GM19395 (cell line): ENCODE measurements at regions not wholly inside any gene's neighbourhood (a gene's known extent, or its start where the extent isn't known, plus 50 kb on each side); places are given as distances from the start of the nearest gene placed in this dataset.

ENCODE experiments used
- ATAC-seq: cut with Tn5 transposase; IDR thresholded peaks from one replicate; pipeline ENCODE4 v1.9.1; 2021; ENCODE audit warnings: mild to moderate bottlenecking, moderate library complexity; ENCODE audit not compliant: unreplicated experiment

DNA sequence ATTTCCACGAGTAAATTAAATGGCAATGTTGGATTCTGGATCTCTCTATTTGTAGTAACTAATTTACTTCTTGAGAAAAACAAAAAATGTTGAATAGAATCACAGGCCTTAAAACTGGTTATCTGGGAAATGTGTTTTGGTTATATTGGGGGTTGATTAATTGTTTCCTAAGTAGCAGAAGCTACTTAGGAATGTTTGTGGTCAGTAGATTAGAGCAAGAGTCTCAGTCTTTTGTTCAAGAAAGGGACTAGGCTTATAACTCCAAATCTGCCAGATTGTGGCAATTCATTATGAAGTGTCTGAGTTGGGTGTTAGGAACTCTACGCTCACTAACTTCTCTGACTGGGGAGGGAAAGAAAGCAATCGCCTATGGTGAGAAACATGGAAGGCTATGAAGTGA, 244.3 kb upstream of the PHYHIPL start:
- ATAC-seq = no peak

DNA sequence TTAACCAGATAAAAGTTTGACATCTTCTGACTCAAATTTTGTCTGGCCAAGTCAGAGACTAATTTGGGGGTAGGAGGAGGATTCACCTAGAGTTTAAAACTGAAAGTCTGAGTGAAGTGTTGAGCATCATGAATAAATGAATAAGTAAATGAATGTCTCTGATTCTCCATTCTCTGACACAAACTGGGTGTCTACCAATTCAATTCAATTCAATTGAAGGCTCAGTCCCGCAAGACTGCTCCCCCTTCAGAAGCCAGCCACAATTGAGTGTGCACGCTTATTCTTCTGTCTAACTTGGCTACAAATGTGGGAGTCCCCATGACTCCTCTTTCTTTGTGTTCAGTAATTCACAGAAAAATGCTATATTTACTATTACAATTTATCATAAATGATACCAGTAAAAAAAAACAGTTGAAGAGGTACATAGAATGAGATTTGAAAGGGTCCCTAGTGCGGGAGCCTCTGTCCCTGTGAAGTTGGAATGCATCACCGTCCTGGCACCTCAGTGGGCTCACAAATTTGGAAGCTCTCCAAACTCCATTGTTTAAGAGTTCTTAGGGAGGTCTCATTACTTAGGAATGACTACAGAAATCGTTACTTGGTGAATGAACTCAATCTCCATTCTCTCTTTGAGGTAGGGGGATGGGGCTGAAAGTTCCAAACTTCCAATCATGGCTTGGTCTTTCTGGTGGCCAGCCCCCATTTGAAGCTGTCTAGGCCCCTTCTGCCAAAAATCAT, 243.7 kb upstream of the PHYHIPL start:
- no peak for ATAC-seq

DNA sequence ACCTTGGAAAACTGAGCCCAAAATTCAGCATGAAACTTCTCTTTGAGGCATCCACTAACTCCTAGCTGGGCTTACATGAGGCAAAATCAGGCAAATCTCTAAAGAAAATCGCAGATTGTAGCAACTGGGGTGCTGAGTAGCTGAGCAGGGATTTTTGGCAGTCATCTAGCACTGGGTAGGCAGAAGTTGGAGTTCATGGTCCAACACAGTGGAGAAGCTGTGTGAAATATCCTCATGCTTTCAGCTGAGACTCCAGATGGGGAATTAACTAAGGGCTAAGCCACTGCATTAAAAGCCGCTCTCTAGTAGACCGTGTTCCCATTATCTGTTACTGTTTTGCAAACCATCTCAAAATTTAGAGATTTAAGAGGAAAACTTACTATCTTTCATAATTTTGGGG, 240.1 kb upstream of the PHYHIPL start:
- no peak for ATAC-seq

DNA sequence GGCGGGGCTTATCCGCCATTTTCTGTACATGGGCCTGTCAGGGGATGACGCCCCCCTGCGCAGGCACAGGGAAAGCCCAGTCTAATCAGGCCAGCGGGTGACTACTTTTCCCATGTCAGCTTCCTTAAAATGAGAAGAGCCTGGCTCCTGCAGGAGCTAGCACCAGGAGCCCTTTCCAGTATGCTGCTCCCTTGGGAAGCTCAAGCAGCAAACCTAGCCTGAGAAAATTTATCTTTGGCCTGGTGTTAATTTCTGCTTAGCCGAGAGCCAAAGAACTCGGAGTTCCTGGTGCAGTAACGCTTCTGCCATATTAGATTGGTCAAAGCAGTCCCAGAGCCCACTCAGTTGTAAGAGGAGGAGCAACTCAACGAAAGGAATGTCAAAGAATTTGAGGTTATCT, 239.0 kb upstream of the PHYHIPL start:
- no peak for ATAC-seq

DNA sequence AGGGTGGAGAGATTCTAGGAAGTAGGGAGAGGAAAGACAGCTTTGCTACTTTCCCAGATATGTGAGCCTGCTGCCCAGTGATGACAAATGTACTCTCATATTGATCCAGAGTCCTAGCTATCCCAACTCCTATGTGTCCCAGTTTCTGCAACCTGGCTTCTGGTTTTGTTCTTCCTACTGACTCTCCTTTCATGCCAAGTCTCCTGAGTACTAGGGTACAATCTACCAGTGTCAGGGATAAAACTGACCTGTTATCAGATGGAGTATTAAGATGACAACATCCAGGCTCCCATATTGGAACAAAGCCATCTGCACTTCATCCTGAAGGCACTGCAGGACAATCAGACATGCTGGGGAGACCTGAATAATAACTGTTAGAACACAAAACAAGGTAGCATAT, 233.7 kb upstream of the PHYHIPL start:
- no peak for ATAC-seq

DNA sequence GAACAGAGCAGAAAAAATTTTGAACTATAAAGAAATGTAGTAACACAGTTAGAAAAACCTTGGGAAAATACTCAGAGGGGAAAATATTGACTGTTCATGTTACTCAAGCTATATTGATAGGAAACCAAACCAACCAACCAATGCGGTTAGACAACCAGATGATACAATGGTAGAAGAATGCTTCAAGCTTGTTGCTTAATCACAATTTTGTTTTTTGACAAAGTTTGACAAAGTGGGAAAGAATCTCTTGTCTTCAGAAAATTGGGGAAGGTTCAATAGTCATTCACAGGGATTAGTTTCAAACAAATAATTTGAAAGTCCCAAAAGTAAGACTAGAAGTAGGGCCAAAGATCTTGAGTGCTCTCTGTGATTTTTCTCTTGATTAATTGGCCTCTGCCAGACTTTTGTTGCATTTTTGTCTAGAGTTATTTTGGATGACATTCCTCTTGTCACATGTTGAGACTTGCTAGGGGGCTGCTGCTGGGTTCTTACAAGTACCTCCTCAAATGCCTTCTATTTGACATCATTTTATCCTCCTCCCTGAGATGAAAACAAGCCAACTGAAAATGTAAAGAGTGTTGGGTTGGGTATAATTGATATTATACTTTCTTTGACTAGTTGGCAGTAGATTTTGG, 233.1 kb upstream of the PHYHIPL start:
- ATAC-seq = no peak

DNA sequence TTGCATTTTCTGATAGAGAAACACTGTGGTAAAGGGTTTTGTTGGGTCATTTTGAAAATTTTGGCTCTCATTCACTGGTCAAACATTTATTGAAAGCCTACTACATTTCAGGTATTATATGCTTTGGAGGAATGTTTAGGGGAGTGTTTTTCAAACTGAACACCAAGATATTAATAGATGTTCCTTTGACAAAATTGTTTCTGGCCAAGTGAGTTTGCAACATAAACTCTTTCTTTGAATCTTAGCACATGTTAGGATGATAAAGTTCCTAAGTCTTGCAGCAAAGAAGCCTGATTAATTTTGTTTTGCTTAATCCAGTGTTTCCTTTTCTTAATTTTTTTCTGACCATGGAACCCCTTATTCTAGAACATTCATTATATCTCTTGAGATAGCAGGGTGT, 232.5 kb upstream of the PHYHIPL start:
- ATAC-seq = no peak

DNA sequence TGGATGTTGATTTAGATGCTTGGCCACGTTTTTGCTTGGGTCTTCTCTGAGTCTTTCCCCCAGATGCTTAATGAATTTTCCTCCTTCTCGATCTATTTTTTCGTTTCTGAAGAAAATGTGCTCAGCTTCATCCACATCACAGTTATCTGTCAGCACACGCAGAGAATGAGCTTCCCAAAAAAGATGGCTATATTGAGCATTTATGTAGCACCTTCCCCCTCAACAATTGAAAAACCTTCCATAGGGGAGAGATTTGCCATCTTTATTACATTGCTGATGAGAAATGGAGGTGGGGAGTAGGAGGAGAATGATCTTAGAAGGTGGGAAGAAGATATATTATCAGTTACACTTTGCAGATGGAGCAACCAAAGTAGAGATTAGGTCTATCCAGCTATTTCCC, 228.1 kb upstream of the PHYHIPL start:
- no peak for ATAC-seq

DNA sequence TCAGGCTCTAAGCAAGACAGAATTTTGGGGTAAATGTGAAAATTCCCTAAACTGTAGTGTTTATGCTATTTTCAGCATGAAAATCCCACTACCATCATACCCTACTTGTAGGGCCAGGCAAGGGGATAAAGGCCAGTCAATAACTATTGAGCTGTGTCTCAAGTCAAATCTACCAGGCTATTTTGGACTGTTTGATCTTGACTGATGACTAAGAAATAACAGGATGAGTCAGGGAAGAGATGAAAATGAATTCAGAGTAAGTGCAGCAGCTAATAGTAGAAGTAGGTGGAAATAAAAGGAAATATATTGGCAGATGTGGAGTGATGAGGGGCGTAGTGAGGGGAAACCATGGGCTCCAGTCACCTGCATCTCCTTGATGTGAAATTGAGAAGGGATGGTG, 225.8 kb upstream of the PHYHIPL start:
- no peak for ATAC-seq

DNA sequence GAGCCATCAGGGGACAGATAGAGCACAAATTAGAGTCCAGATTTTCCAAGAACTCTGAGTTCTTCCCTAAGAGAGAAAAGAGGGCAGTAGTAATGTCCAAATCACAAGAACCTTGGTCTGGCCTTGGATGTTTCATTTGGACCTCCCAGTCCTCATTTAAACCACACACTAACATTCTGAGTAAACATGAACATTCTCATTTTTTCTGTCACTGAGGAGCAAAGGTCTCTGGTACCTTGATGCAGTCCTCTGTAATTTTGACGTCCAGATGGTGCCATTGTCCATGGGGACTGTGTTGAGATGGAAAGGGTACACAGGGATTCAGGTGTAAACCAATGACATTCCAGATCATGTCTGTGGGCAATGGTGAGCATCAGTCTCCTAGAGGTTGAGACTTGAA, 225.4 kb upstream of the PHYHIPL start:
- no peak for ATAC-seq

DNA sequence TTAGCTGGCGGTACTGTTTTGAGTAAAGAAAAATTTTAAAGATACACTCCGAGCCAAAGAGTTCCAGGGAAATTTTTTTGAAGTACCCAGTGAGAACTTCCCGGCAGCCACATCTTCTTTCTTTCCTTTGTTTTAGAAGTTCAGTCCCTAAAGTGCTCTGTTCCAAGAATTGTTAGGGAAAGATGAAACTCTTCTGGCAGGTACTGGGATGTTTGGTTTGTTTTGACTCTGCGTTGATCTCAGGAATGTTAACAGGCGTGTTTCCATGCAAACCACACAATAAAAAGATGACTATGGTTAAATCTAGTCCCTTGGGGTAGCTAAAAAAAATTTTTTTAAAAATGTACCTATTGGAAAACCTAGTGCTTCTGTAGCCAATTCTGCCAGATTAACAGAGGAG, 224.7 kb upstream of the PHYHIPL start:
- no peak for ATAC-seq

DNA sequence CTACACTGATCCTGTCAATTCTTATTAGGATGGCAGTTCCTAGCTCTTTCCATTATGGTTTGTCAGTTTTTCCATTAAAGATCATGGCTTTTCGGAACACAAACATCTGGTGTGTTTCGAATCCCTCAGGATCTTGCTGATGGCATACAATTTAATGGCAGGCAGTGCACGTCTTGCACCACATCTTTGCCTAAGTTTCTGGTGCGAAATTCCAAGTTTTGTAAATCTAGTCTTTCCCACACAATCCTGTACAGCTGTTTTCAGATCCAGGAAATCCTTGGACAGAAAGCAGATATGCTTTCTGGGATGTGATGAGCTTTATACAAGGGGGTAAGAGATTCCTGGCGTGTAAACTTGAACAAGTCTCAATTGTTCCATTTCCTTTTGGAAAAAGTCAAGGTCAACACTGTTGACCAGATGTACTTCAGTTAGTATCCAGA, 224.3 kb upstream of the PHYHIPL start:
- no peak for ATAC-seq

DNA sequence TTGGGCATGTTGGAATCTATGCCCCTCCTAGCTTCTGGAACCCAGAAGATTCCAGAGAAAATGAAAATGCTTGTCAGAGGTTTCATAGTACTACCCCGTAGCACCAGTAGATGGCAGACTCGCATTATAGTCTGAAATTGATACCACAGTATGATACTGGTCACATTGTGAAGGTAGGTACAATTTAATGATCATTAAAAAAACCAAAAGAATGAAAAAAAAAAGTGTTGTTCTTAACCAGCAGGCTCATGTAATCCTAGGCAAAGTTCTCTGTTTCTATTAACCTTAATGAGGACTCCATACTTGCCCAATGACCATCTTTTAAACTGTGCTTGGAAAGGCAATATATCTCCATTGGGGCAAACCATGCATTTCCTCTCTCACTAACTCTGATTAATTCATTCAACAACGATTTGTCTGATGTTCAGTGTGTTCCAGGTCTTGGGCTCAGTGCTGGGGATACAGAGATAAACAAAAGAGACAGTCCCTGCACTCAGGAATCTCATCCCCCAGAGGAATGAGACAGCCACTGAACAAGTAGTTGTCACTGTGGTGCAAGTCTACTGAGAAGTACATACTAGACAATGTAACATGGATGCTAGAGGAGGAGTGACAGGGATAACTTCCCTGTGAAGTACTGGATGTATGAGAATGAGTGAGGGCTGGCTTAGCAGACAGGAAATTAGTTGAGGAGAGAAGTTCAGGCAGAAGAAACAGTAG, 223.5 kb upstream of the PHYHIPL start:
- peak; percentile 83 for ATAC-seq

DNA sequence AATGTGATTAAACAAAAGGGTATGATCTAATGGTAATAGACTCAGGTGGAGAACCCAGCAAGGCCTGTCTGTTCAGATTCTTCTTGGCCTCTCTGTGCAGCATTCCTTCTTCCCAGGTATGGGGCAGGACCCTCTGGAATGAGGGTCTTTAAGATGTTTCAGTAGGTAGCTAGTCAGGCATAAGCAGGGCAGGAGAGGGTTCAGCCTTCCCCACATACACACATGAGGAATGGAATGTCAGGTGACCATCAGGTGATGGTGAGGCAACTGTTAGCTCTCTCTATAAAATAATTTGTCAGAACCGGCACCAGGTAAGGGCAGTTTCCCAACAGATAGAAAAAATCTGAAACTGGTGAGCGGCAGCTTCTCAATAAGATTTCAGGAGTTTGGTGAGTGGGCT, 222.3 kb upstream of the PHYHIPL start:
- no peak for ATAC-seq

DNA sequence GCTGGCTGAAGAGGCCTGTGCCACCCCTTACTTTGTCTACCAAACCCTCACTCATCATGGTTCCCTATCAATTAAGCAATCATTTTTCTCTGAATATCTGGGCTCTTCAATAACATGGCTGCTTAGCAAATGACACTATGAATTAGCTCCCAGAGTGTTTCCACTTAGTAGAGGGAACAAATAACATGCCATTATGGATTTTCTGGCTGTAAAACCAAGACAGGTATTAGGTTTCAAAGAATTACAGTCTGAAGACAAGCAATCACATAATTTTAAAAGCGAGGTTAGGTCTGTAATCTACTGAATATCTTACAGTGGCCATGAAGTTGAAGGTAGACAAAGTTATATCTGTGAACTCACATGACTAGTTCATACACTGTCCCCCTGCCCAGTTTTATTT, 220.8 kb upstream of the PHYHIPL start:
- no peak for ATAC-seq

DNA sequence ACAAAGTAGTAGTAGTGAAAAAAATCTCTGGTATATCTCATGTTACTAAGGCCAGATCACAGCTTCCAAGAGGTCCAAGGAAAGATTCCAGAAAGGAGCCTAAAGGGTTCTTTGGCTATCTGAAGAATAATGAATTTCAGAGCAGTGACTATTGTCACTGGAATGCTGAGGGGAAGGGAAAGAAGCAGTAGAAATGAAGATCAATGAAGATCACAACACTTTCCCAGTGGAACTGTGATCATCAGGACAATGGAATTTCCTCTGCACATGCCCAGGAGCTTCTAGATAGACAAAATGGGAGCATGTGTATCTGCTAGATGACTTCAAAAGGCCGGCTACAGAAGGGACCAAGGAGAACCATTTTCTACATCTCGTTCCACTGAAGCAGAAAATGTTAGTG, 219.5 kb upstream of the PHYHIPL start:
- ATAC-seq = no peak

DNA sequence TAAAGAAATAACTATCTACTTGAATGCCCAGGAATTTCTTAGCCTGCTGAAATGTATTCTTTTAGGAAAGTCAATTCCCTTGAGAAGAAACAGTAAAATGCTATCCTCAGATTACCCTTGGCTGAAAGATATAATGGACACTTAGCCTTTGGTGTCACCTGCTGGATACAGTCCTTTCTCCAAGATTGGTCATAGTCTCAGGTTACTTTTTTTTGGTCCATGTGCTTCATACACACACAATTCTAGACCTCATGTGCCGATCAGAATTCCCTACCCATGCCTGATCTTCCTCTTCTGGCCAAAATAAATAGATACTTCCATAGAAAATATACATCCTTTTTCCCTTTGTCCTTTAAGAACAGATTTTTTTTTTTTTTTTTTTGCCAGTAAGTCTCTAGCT, 218.9 kb upstream of the PHYHIPL start:
- ATAC-seq = no peak

DNA sequence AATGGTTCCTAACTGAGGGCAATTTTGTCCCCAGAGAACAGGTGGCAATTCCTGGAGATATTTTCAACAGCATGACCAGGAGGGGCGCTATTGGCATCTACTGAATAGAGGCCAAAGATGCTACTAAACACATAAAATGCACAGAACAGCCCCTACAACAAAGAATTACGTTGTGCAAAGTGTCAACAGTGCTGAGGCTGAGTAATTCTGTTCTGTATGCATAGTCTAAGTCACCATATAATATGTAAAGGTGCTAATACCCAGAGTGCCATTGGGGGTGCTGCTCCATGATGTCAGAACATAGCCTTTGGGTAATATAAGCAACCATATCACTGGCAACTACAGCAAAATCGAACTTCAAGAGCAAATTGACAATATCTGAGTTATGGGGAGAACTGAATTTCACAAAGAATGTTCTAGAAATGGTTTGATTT, 213.3 kb upstream of the PHYHIPL start:
- no peak for ATAC-seq

DNA sequence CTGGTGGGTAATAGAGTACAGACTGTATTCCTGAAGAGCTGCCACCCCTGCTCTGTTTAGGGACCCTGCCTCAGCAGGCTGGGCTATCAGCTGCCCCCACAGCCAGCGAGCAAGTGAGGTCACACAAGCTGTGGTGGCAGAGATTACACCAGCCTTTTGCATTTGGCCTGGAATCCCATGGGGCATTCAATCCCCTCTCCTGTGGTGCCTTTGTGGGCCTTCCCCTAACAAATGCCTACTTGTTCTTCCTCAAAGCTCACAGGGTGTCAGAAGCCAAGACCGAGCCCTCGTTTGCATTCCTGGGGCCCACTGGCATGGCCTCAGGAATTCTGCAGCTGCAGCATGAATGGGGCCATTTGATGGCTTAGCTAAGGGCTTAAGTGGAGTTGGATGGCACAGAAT, 212.7 kb upstream of the PHYHIPL start:
- no peak for ATAC-seq

DNA sequence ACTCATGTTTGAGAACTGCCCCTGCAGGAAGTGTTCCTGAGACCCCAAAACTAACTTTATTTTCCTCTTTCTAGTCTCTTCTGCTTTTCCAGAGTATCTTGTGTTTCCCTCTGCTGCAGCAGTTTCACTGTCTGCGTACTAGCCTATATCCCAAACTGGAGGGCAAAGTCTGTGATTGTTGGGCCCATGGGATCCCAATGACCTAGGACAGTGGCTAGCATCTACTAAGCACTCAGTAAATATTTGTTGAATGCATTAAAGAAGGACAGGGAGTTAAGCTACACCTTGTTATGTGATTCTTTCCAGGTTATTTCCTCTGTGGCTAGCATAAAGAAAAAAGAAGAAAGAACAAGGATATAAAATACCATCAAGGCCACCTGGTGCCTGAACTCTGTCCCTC, 210.6 kb upstream of the PHYHIPL start:
- no peak for ATAC-seq

DNA sequence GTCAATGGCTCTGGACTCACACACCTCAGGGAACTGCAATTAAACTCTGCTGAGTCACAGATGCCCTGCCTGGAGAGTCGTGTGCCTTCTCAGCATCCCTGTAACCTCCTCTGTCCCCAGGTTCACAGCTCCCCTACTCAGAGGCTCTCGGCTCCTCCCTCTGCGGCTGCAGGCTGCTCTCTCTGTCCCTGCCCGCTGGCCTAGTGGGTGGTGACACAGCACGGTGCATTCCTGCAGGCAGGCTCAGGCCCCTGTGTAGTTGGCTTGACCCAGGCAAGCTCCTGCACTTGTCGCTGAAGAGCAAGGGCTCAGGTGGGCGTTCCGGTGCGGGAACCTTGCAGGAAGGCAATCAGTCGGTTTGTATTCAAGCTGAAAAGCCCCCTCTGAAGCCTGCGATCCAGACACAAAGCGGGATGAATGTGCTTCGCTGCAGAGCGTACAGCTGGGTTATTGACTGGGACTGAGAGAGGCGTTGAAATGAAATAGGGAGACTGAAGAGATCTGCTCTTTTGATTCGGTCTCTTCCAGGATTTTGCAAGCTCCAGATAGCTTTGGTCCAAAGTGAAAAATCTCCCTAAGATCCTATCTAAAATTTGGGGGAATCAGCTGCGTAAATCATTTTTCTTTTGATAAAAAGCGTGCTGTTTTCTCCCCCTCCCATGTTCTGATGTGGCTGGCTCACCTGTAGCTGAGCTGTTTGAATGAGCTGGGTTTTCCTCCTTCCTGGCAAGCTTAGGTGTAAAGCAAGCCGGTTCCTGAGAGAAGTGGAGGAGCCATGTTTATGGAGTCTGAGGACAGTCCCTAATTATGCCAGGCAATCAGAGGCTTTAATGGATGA, 208.7 kb upstream of the PHYHIPL start:
- ATAC-seq = no peak
